Upper lobe of left lung (tissue), 4 donors: ENCODE measurements at regions not wholly inside any gene's neighbourhood (a gene's known extent, or its start where the extent isn't known, plus 50 kb on each side); places are given as distances from the start of the nearest gene placed in this dataset.

Experiments
- EP300 ChIP-seq, 4 donors: sonication (generic); formaldehyde crosslinking; IDR thresholded peaks; one replicate each; pipeline ENCODE4 v1.5.1; 2017; ENCODE audit warnings: antibody characterized with exemption in 4 of 4, control low read depth in 2 of 4
- POLR2A ChIP-seq, 4 donors: fragments of 450-650 bp; IDR thresholded peaks; one replicate each; pipeline ENCODE4 v1.5.1; 2016 to 2017; ENCODE audit warnings: antibody characterized with exemption in 4 of 4, mild to moderate bottlenecking in 2 of 4
- POLR2AphosphoS5 ChIP-seq, 2 donors: sonication (generic); formaldehyde crosslinking; IDR thresholded peaks; one replicate each; pipeline ENCODE4 v1.5.1; 2017; ENCODE audit warnings: antibody characterized with exemption in 2 of 2
- TF ChIP-seq, protein P1 (sequence below), 6 experiments: fragments of 450-650 bp in 4 of 6; fragments of 200-600 bp in 2 of 6; sonication (generic) in 2 of 6; IDR thresholded peaks; one replicate each; pipeline ENCODE4 v1.5.1; 2016 to 2019; ENCODE audit warnings: antibody characterized with exemption in 6 of 6

DNA sequence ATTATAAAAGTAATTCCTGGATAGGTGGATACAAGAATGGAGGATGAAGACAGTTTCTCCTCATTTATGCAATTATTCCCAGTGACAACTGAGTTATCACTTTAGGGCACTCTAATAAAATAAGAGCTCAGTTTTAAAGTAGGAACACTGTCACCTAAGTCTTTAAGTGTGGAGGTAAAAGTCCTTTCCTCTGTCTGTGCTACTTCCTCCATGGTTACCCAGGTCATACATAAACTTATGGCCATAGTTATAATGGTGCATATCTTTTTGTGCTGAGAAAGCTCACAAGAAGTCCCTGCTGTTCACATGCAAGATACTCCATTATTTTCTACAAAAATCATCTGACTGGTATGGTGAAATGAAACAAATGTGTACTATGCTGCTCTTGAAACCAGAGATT lies 1093.6 kb downstream of the IGSF11 start:
- TF ChIP-seq POLR2A (IDR thresholded peaks at IDR 0.05) (no peak), EP300 (IDR thresholded peaks at IDR 0.05) (no peak), POLR2AphosphoS5 (IDR thresholded peaks at IDR 0.05) (no peak)
- TF ChIP-seq, protein P1, sequence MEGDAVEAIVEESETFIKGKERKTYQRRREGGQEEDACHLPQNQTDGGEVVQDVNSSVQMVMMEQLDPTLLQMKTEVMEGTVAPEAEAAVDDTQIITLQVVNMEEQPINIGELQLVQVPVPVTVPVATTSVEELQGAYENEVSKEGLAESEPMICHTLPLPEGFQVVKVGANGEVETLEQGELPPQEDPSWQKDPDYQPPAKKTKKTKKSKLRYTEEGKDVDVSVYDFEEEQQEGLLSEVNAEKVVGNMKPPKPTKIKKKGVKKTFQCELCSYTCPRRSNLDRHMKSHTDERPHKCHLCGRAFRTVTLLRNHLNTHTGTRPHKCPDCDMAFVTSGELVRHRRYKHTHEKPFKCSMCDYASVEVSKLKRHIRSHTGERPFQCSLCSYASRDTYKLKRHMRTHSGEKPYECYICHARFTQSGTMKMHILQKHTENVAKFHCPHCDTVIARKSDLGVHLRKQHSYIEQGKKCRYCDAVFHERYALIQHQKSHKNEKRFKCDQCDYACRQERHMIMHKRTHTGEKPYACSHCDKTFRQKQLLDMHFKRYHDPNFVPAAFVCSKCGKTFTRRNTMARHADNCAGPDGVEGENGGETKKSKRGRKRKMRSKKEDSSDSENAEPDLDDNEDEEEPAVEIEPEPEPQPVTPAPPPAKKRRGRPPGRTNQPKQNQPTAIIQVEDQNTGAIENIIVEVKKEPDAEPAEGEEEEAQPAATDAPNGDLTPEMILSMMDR (IDR thresholded peaks at IDR 0.05), result no peak
